GM12878 (cell line): ENCODE measurements at regions not wholly inside any gene's neighbourhood (a gene's known extent, or its start where the extent isn't known, plus 50 kb on each side); places are given as distances from the start of the nearest gene placed in this dataset.

Experiments
- ATAC-seq: fragments of 200-7000 bp; cut with Tn5 transposase; 3 replicates; pipeline ENCODE4 v1.9.1; 2020; ENCODE audit warnings: mild to moderate bottlenecking, moderate library complexity
- BruUV-seq: library from RNA; stranded (reverse); fragments of 400-500 nt; replicated peaks from 2 replicates; lab custom pipeline; 2021; lab: Mats Ljungman, UMichigan
- CTCF ChIA-PET: fragments of 300-600 bp; sonication (Branson Sonifier 250); formaldehyde crosslinking; extraction: SDS; loops from one replicate; lab custom pipeline; 2021; ENCODE audit warnings: inconsistent platforms; lab: Yijun Ruan, JAX
- POLR2A ChIA-PET: fragments of 350-600 bp; formaldehyde crosslinking; extraction: SDS; loops from one replicate; lab custom pipeline; 2021; ENCODE audit warnings: inconsistent platforms; lab: Charles Lee
- RAD21 ChIA-PET: fragments of 300-600 bp; sonication (Branson Sonifier 250); formaldehyde crosslinking; loops from one replicate; lab custom pipeline; 2023; ENCODE audit warnings: antibody characterized with exemption; ENCODE audit not compliant: unreplicated experiment; lab: Charles Lee
- SMC1A ChIA-PET: fragments of 300-600 bp; sonication (Branson Sonifier 250); formaldehyde crosslinking; loops from one replicate; lab custom pipeline; 2023; ENCODE audit not compliant: unreplicated experiment, uncharacterized antibody; lab: Charles Lee
- DNase-seq: peaks from one replicate; pipeline ENCODE4 v3.0.0-alpha.2; 2011; ENCODE audit warnings: low read depth, low spot score
- FAIRE-seq: peaks from 3 replicates; lab custom pipeline; 2011; peaks lifted over from hg19 to GRCh38; lab: Jason Lieb, UNC
- H2AFZ ChIP-seq: 2 replicates; pipeline ENCODE4 v1.6.0; 2011; ENCODE audit warnings: low read depth, low read length, control low read depth; ENCODE audit not compliant: control insufficient read depth
- H3K27ac ChIP-seq: 2 replicates; pipeline ENCODE4 v1.5.1; 2011; ENCODE audit warnings: control low read depth; ENCODE audit not compliant: control insufficient read depth, insufficient read depth
- H3K27me3 ChIP-seq, 2 experiments: replicated peaks in 1 of 2; 2 replicates each; pipeline versions ENCODE4 v1.6.0 to v1.6.1; 2011; ENCODE audit warnings: low read length in 1 of 2; ENCODE audit not compliant: control insufficient read depth in 2 of 2, insufficient read depth in 2 of 2
- H3K36me3 ChIP-seq, 2 experiments: 2 replicates each; pipeline ENCODE4 v1.5.1; 2011; ENCODE audit warnings: low read length in 1 of 2; ENCODE audit not compliant: control insufficient read depth in 2 of 2, insufficient read depth in 2 of 2
- H3K4me1 ChIP-seq: 2 replicates; pipeline ENCODE4 v1.6.1; 2011; ENCODE audit warnings: mild to moderate bottlenecking, low read length, moderate library complexity, mixed read lengths; ENCODE audit not compliant: control insufficient read depth, insufficient read depth
- H3K4me2 ChIP-seq: 2 replicates; pipeline ENCODE4 v1.6.0; 2011; ENCODE audit warnings: control low read depth; ENCODE audit not compliant: control insufficient read depth, insufficient read depth
- H3K4me3 ChIP-seq: fragments of 200-600 bp; sonication (generic); 2 replicates; pipeline ENCODE4 v1.5.1; 2016
- H3K79me2 ChIP-seq: 2 replicates; pipeline ENCODE4 v1.6.0; 2011; ENCODE audit warnings: low read length; ENCODE audit not compliant: control insufficient read depth, insufficient read depth
- H3K9ac ChIP-seq: 2 replicates; pipeline ENCODE4 v1.8.0; 2011; ENCODE audit warnings: low read length, control low read depth, mixed read lengths; ENCODE audit not compliant: control insufficient read depth, insufficient read depth
- H3K9me3 ChIP-seq: replicated peaks from 3 replicates; pipeline ENCODE4 v1.5.1; 2011; ENCODE audit warnings: mild to moderate bottlenecking, low read length; ENCODE audit not compliant: control insufficient read depth, insufficient read depth
- H4K20me1 ChIP-seq: 2 replicates; pipeline ENCODE4 v1.6.0; 2011; ENCODE audit not compliant: control insufficient read depth, insufficient read depth
- CBFB ChIP-seq: IDR thresholded peaks from 2 replicates; pipeline ENCODE4 v1.6.1; 2016; ENCODE audit warnings: antibody characterized with exemption, low read depth
- E2F4 ChIP-seq: IDR thresholded peaks from 2 replicates; pipeline ENCODE4 v1.6.1; 2012; ENCODE audit warnings: low read depth, low read length, improper control_type of control experiment
- FOS ChIP-seq: IDR thresholded peaks from 3 replicates; pipeline ENCODE4 v1.6.1; 2011; ENCODE audit warnings: borderline replicate concordance; ENCODE audit not compliant: insufficient read length; ENCODE audit errors: extremely low read depth
- IKZF2 ChIP-seq, 2 experiments: fragments of 450-650 bp; IDR thresholded peaks; 2 replicates each; pipeline ENCODE4 v1.6.1; 2017; ENCODE audit warnings: mild to moderate bottlenecking in 2 of 2, moderate library complexity in 2 of 2
- MLLT1 ChIP-seq: fragments of 450-650 bp; IDR thresholded peaks from 2 replicates; pipeline ENCODE4 v1.6.1; 2016; ENCODE audit warnings: mild to moderate bottlenecking
- MYC ChIP-seq: IDR thresholded peaks from 2 replicates; pipeline ENCODE4 v1.6.1; 2011; ENCODE audit warnings: mild to moderate bottlenecking, low read length, moderate library complexity, inconsistent platforms; ENCODE audit not compliant: insufficient read depth, insufficient replicate concordance, insufficient read length, severe bottlenecking
- PAX5 ChIP-seq: IDR thresholded peaks from 2 replicates; pipeline ENCODE4 v1.6.1; 2011; ENCODE audit warnings: low read depth, low read length, borderline replicate concordance
- RUNX3 ChIP-seq: IDR thresholded peaks from 2 replicates; pipeline ENCODE4 v1.6.1; 2012; ENCODE audit warnings: low read length, inconsistent platforms
- SPI1 ChIP-seq: IDR thresholded peaks from 2 replicates; pipeline ENCODE4 v1.6.1; 2011; ENCODE audit warnings: low read depth, mild to moderate bottlenecking, low read length, moderate library complexity, borderline replicate concordance; ENCODE audit not compliant: insufficient read depth
- TBL1XR1 ChIP-seq: IDR thresholded peaks from 2 replicates; pipeline ENCODE4 v1.6.1; 2012; ENCODE audit warnings: low read depth, low read length, improper control_type of control experiment
- USF2 ChIP-seq: IDR thresholded peaks from 2 replicates; pipeline ENCODE4 v1.6.1; 2011; ENCODE audit warnings: low read depth, low read length, improper control_type of control experiment, borderline replicate concordance
- ZBTB33 ChIP-seq: fragments of 450-650 bp; IDR thresholded peaks from 2 replicates; pipeline ENCODE4 v1.6.1; 2017; ENCODE audit warnings: mild to moderate bottlenecking
- ZBTB4 ChIP-seq: fragments of 450-650 bp; formaldehyde crosslinking; IDR thresholded peaks from 2 replicates; pipeline ENCODE4 v1.4.0; 2022; ENCODE audit warnings: mild to moderate bottlenecking, moderate library complexity
- WGBS: methylation state at CpG from one replicate; pipeline ENCODE4 v1.1.6; 2016; ENCODE audit warnings: low lambda C conversion rate; ENCODE audit not compliant: insufficient replicate concordance, insufficient coverage; ENCODE audit errors: missing lambda C conversion rate; 5-methylcytosine and 5-hydroxymethylcytosine counted together
- in situ Hi-C: fragments of 300-500 bp; cut with MboI; formaldehyde crosslinking; loops from 9 replicates; pipeline ENCODE4 v1.14.3; 2018; ENCODE audit warnings: mixed read lengths
- intact Hi-C: fragments of 100-400 bp; cut with micrococcal nuclease; formaldehyde crosslinking; loops from one replicate; pipeline ENCODE4 v1.14.2; 2022; ENCODE audit not compliant: unreplicated experiment

- ATAC-seq (no peak), DNase-seq (no peak), FAIRE-seq (no peak)
- Histone ChIP-seq H3K4me3 (no peak overlapping the region), H3K27me3 (no peaks in the 10 kb centered on the region), H3K9ac (no peak overlapping the region), H3K4me2 (no peak overlapping the region), H3K4me1 (no peaks in the 10 kb centered on the region), H3K79me2 (no peaks in the 10 kb centered on the region), H4K20me1 (no peaks in the 10 kb centered on the region), H3K9me3 (no peaks in the 10 kb centered on the region), H2AFZ (no peak overlapping the region), H3K36me3 (no peaks in the 10 kb centered on the region), H3K27ac (no peak overlapping the region)
- SMC1A ChIA-PET: no interaction called here
- in situ Hi-C loops: no loop called here
- CTCF ChIA-PET: no interaction called here
- POLR2A ChIA-PET: no interaction called here
- WGBS: 0% methylated on average over 2 of the region's 2 CpGs
- RAD21 ChIA-PET: no interaction called here
- BruUV-seq: no TSS peak
- intact Hi-C loops: no loop called here
- TF ChIP-seq SPI1 (no peak), TBL1XR1 (no peak), CBFB (no peak), USF2 (no peak), E2F4 (no peak), PAX5 (no peak), IKZF2 (IDR thresholded peaks at IDR 0.05) (no peak), FOS (no peak), RUNX3 (no peak), ZBTB33 (no peak), MYC (no peak), MLLT1 (no peak), ZBTB4 (CRISPR knock-in tag) (no peak)
Observed at GRCh38 chr11:28863422-28863821, 755.2 kb downstream of the METTL15 start.
